OCI-LY1 (cell line): ENCODE measurements at regions not wholly inside any gene's neighbourhood (a gene's known extent, or its start where the extent isn't known, plus 50 kb on each side); places are given as distances from the start of the nearest gene placed in this dataset.

Experiments
- H2AFZ ChIP-seq: fragments of 200-600 bp; sonication (generic), shearing (Covaris generic); 2 replicates; pipeline ENCODE4 v1.6.0; 2014; ENCODE audit warnings: antibody characterized with exemption, mild to moderate bottlenecking, low read length
- H3F3A ChIP-seq: fragments of 200-600 bp; sonication (generic), shearing (Covaris generic); 2 replicates; pipeline ENCODE4 v1.6.0; 2014; ENCODE audit warnings: mild to moderate bottlenecking, antibody characterized with exemption, low read length, moderate library complexity; ENCODE audit not compliant: insufficient read depth
- H3K27ac ChIP-seq: fragments of 200-600 bp; sonication (generic); 2 replicates; pipeline ENCODE4 v1.5.1; 2014; ENCODE audit warnings: low read length, mixed run types, mild to moderate bottlenecking, low read depth; ENCODE audit not compliant: poor library complexity, severe bottlenecking
- H3K27me3 ChIP-seq: fragments of 200-600 bp; sonication (generic); 2 replicates; pipeline ENCODE4 v1.6.0; 2014; ENCODE audit warnings: antibody characterized with exemption, mild to moderate bottlenecking, low read length, moderate library complexity; ENCODE audit not compliant: insufficient read depth
- H3K36me3 ChIP-seq: fragments of 200-600 bp; sonication (generic); 2 replicates; pipeline ENCODE4 v1.6.1; 2014; ENCODE audit warnings: mild to moderate bottlenecking, antibody characterized with exemption, low read length, moderate library complexity, mixed read lengths; ENCODE audit not compliant: insufficient read depth
- H3K4me1 ChIP-seq: fragments of 200-600 bp; sonication (generic); 2 replicates; pipeline ENCODE4 v1.5.1; 2014; ENCODE audit warnings: mild to moderate bottlenecking, low read length, moderate library complexity; ENCODE audit not compliant: insufficient read depth, severe bottlenecking
- H3K4me2 ChIP-seq: fragments of 200-600 bp; sonication (generic), shearing (Covaris generic); 2 replicates; pipeline ENCODE4 v1.6.1; 2014; ENCODE audit warnings: low read length
- H3K4me3 ChIP-seq: fragments of 200-600 bp; sonication (generic); 2 replicates; pipeline ENCODE4 v1.5.1; 2014; ENCODE audit warnings: low read length, low read depth, mild to moderate bottlenecking, mixed read lengths; ENCODE audit not compliant: poor library complexity, severe bottlenecking
- H3K79me2 ChIP-seq: fragments of 200-600 bp; shearing (Covaris generic); 2 replicates; pipeline ENCODE4 v1.6.1; 2016; ENCODE audit warnings: mixed run types, low read length, mixed read lengths; ENCODE audit not compliant: insufficient read depth
- H3K9ac ChIP-seq: fragments of 200-600 bp; sonication (generic), shearing (Covaris generic); 2 replicates; pipeline ENCODE4 v1.6.1; 2014; ENCODE audit warnings: mild to moderate bottlenecking, low read length, mixed read lengths
- H3K9me2 ChIP-seq: fragments of 200-600 bp; sonication (generic), shearing (Covaris generic); 2 replicates; pipeline ENCODE4 v1.6.1; 2014; ENCODE audit warnings: low read depth, mild to moderate bottlenecking, low read length, mixed read lengths
- H3K9me3 ChIP-seq: fragments of 200-600 bp; shearing (Covaris generic); 2 replicates; pipeline ENCODE4 v1.6.1; 2014; ENCODE audit warnings: low read length, mixed read lengths
- H4K20me1 ChIP-seq: fragments of 200-600 bp; sonication (generic), shearing (Covaris generic); 2 replicates; pipeline ENCODE4 v1.6.0; 2016; ENCODE audit warnings: mild to moderate bottlenecking, low read length; ENCODE audit not compliant: insufficient read depth
- CTCF ChIP-seq: fragments of 200-600 bp; sonication (generic), shearing (Covaris generic); IDR thresholded peaks from 2 replicates; pipeline ENCODE4 v1.5.1; 2017; ENCODE audit warnings: mild to moderate bottlenecking, antibody characterized with exemption, low read length, moderate library complexity, mixed read lengths
- EZH2 ChIP-seq: fragments of 200-600 bp; sonication (generic), shearing (Covaris generic); IDR thresholded peaks from 2 replicates; pipeline ENCODE4 v1.8.0; 2017; ENCODE audit warnings: borderline replicate concordance, mixed run types, mild to moderate bottlenecking, antibody characterized with exemption, low read length, moderate library complexity, mixed read lengths

- TF ChIP-seq CTCF (no peak), EZH2 (no peak)
- H3K9ac ChIP-seq = no peak overlapping the region
- H3K4me1 ChIP-seq = no peaks in the 10 kb centered on the region
- H3K27me3 ChIP-seq = no peaks in the 10 kb centered on the region; the same call in 1 of the 2 replicates
- H2AFZ ChIP-seq = no peak overlapping the region
- H3K9me2 ChIP-seq = no peaks in the 10 kb centered on the region
- no peaks in the 10 kb centered on the region for H4K20me1 ChIP-seq
- H3K27ac ChIP-seq = no peak overlapping the region
- no peaks in the 10 kb centered on the region for H3K9me3 ChIP-seq
- H3K4me3 ChIP-seq = no peak overlapping the region
- no peaks in the 10 kb centered on the region for H3K79me2 ChIP-seq
- no peaks in the 10 kb centered on the region for H3F3A ChIP-seq
- no peak overlapping the region for H3K4me2 ChIP-seq
- no peaks in the 10 kb centered on the region for H3K36me3 ChIP-seq
These were observed 291.8 kb downstream of the FBXW7 start for GRCh38 chr4:152243896-152244595.

GRCh38 chr4:152243206-152243605 lies 292.7 kb downstream of the FBXW7 start:
- no peak overlapping the region for H3K4me2 ChIP-seq
- no peaks in the 10 kb centered on the region for H3F3A ChIP-seq
- H3K27ac ChIP-seq = no peak overlapping the region
- H2AFZ ChIP-seq = no peak overlapping the region
- no peaks in the 10 kb centered on the region for H3K9me3 ChIP-seq
- no peaks in the 10 kb centered on the region for H4K20me1 ChIP-seq
- H3K79me2 ChIP-seq = no peaks in the 10 kb centered on the region
- no peak for TF ChIP-seq CTCF
- no peak for TF ChIP-seq EZH2
- no peaks in the 10 kb centered on the region for H3K4me1 ChIP-seq
- no peaks in the 10 kb centered on the region for H3K36me3 ChIP-seq
- H3K9ac ChIP-seq = no peak overlapping the region
- H3K9me2 ChIP-seq = no peaks in the 10 kb centered on the region
- H3K4me3 ChIP-seq = no peak overlapping the region
- H3K27me3 ChIP-seq = no peaks in the 10 kb centered on the region

GRCh38 chr4:152240232-152240631 lies 295.7 kb downstream of the FBXW7 start:
- no peak overlapping the region for H3K4me2 ChIP-seq
- H3K36me3 ChIP-seq = no peaks in the 10 kb centered on the region
- H4K20me1 ChIP-seq = no peaks in the 10 kb centered on the region
- no peaks in the 10 kb centered on the region for H3K4me1 ChIP-seq
- TF ChIP-seq EZH2 = no peak
- no peak for TF ChIP-seq CTCF
- no peaks in the 10 kb centered on the region for H3K9me3 ChIP-seq
- H3K9me2 ChIP-seq = no peaks in the 10 kb centered on the region
- no peaks in the 10 kb centered on the region for H3K79me2 ChIP-seq
- no peaks in the 10 kb centered on the region for H3F3A ChIP-seq
- no peak overlapping the region for H3K4me3 ChIP-seq
- H3K27ac ChIP-seq = no peak overlapping the region
- no peak overlapping the region for H3K9ac ChIP-seq
- no peaks in the 10 kb centered on the region for H3K27me3 ChIP-seq
- no peak overlapping the region for H2AFZ ChIP-seq
